Thyroid gland (tissue), 4 donors: ENCODE measurements at regions not wholly inside any gene's neighbourhood (a gene's known extent, or its start where the extent isn't known, plus 50 kb on each side); places are given as distances from the start of the nearest gene placed in this dataset.

ENCODE experiments used
- DNase-seq, 2 donors: peaks; one replicate each; pipeline ENCODE4 v3.0.0-alpha.2; 2019
- H3K27ac ChIP-seq, 3 donors: fragments of 200-600 bp; sonication (generic); 1 replicate in 2 of 3; 2 replicates in 1 of 3; pipeline ENCODE4 v1.5.1; 2016 to 2019; ENCODE audit warnings: mild to moderate bottlenecking in 1 of 3, moderate library complexity in 1 of 3
- H3K27me3 ChIP-seq: fragments of 200-600 bp; sonication (generic); one replicate; pipeline ENCODE4 v1.5.1; 2019
- H3K36me3 ChIP-seq, 2 donors: fragments of 200-600 bp; sonication (generic); one replicate each; pipeline ENCODE4 v1.5.1; 2016 to 2019
- H3K4me1 ChIP-seq, 2 donors: fragments of 200-600 bp; sonication (generic); one replicate each; pipeline ENCODE4 v1.5.1; 2017 to 2019
- H3K4me3 ChIP-seq, 3 donors: fragments of 200-600 bp; sonication (generic); replicated peaks in 1 of 3; 1 replicate in 2 of 3; 2 replicates in 1 of 3; pipeline ENCODE4 v1.5.1; 2016; ENCODE audit warnings: mild to moderate bottlenecking in 1 of 3
- H3K9me3 ChIP-seq: fragments of 200-600 bp; sonication (generic); one replicate; pipeline ENCODE4 v1.5.1; 2017
- POLR2A ChIP-seq, 2 donors: fragments of 450-650 bp; IDR thresholded peaks; one replicate each; pipeline ENCODE4 v1.6.1; 2017; ENCODE audit warnings: antibody characterized with exemption in 2 of 2, mild to moderate bottlenecking in 2 of 2, moderate library complexity in 1 of 2
- WGBS, 2 donors: methylation state at CpG; one replicate each; pipeline ENCODE4 v1.1.5; 2017; 5-methylcytosine and 5-hydroxymethylcytosine counted together
- intact Hi-C: fragments of 100-400 bp; cut with DNase I; formaldehyde crosslinking; loops from one replicate; pipeline ENCODE4 v1.15.1; 2023
- TF ChIP-seq, protein P1 (sequence below), 6 experiments: fragments of 200-600 bp in 3 of 6; fragments of 450-650 bp in 3 of 6; sonication (generic) in 3 of 6; IDR thresholded peaks; one replicate each; pipeline ENCODE4 v1.5.1; 2016 to 2019; ENCODE audit warnings: antibody characterized with exemption in 6 of 6, mild to moderate bottlenecking in 2 of 6, inconsistent platforms in 1 of 6, moderate library complexity in 1 of 6

DNA sequence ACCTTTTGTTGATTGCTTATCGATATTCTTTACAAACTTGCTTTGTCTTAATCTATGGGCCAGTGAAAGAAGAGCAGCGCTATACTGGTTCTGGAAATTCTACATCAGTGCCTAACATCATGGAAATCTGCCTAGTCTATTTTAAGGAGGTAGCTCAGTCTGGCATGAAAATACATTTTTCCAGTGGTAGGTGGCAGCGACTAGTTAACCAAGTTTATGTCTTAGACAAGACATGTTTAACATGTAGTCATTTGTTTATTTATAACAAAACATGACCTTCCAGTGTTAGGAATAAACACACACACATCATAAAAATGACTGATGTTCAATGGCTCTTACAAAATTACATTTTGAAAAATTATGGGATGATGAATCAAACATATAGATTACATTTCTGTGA lies 336.0 kb upstream of the SOX5 start:
- Histone ChIP-seq H3K27me3 (no peaks in the 10 kb centered on the region), H3K4me3 (no peak overlapping the region), H3K4me1 (no peaks in the 10 kb centered on the region), H3K27ac (no peak overlapping the region), H3K36me3 (no peaks in the 10 kb centered on the region), H3K9me3 (no peaks in the 10 kb centered on the region)
- intact Hi-C loops, result no loop called here
- no peak for DNase-seq
- WGBS, 2 donors, result 90 to 96% methylated on average over 3 of the region's 3 CpGs
- TF ChIP-seq, protein P1, sequence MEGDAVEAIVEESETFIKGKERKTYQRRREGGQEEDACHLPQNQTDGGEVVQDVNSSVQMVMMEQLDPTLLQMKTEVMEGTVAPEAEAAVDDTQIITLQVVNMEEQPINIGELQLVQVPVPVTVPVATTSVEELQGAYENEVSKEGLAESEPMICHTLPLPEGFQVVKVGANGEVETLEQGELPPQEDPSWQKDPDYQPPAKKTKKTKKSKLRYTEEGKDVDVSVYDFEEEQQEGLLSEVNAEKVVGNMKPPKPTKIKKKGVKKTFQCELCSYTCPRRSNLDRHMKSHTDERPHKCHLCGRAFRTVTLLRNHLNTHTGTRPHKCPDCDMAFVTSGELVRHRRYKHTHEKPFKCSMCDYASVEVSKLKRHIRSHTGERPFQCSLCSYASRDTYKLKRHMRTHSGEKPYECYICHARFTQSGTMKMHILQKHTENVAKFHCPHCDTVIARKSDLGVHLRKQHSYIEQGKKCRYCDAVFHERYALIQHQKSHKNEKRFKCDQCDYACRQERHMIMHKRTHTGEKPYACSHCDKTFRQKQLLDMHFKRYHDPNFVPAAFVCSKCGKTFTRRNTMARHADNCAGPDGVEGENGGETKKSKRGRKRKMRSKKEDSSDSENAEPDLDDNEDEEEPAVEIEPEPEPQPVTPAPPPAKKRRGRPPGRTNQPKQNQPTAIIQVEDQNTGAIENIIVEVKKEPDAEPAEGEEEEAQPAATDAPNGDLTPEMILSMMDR (IDR thresholded peaks at IDR 0.05), result no peak
- TF ChIP-seq POLR2A (IDR thresholded peaks at IDR 0.05), result no peak

DNA sequence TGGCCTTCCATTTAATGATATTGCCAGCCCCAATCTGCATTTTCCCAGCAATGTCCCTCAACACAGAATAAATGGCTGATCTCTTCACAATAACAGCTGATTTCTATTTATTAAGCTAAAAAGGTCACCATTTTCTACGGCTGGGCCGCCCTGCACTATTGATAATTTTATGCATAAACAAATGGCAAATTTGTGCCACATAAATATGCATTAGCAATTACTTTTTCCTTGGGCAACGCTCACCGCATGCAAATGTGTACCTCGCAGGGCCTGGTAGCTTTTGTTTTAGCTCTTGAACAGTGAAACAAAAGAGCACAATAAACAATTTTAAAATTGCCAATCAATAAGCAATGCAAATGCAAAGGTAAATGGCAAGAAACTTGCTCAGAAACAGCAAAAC lies 331.9 kb upstream of the SOX5 start:
- Histone ChIP-seq H3K27ac (no peak overlapping the region), H3K27me3 (no peaks in the 10 kb centered on the region), H3K4me1 (peaks cover 0 to 5% of the 10 kb centered on the region in 2 donors), H3K36me3 (no peaks in the 10 kb centered on the region), H3K4me3 (no peak overlapping the region), H3K9me3 (no peaks in the 10 kb centered on the region)
- no peak for DNase-seq
- TF ChIP-seq, protein P1 (IDR thresholded peaks at IDR 0.05), result no peak
- TF ChIP-seq POLR2A (IDR thresholded peaks at IDR 0.05), result no peak
- intact Hi-C loops, result no loop called here
- 95 to 97% methylated on average over 5 of the region's 5 CpGs for WGBS, 2 donors

DNA sequence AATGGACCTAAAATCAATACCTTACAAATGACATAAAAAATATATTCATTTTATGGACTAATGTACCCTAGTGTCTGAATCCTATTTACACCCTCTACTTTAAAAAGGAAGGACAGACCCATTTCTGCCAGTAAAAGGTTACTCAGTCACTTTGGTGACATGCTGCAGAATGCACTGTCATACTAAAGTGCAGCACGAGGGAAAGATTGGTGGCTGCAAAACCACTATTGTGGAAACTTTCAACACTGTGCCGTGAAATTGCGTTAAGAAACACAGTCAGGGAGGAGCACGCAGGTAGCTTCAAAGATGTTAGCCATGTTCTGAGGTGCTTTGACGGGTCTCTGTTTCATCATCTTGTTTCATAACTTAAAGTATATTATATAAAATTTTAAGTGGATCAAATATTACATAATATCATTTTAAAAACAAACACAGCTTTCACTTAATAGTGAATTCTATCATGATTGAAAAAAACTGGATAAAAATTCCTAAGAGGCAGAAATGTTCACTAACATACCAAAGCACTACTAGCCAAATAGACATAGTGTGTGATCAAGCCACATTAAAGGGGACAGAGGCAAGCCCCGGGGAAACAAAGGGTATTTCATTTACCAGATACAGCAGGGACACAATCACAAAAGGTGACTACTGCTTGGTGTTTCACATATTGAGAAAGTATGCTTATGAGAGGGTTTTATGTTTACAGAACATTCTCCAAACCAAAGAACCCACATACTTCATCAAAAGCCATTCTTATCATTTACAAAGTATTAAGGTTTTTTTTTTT lies 330.8 kb upstream of the SOX5 start:
- intact Hi-C loops, result no loop called here
- TF ChIP-seq, protein P1 (IDR thresholded peaks at IDR 0.05), result no peak
- no peak for TF ChIP-seq POLR2A (IDR thresholded peaks at IDR 0.05)
- DNase-seq, result no peak
- no peaks in the 10 kb centered on the region for H3K9me3 ChIP-seq
- peaks cover 0 to 5% of the 10 kb centered on the region in 2 donors for H3K4me1 ChIP-seq
- H3K27me3 ChIP-seq, result no peaks in the 10 kb centered on the region
- no peak overlapping the region for H3K4me3 ChIP-seq
- no peak overlapping the region for H3K27ac ChIP-seq
- WGBS, 2 donors, result 55 to 61% methylated on average over 6 of the region's 6 CpGs
- no peaks in the 10 kb centered on the region for H3K36me3 ChIP-seq

DNA sequence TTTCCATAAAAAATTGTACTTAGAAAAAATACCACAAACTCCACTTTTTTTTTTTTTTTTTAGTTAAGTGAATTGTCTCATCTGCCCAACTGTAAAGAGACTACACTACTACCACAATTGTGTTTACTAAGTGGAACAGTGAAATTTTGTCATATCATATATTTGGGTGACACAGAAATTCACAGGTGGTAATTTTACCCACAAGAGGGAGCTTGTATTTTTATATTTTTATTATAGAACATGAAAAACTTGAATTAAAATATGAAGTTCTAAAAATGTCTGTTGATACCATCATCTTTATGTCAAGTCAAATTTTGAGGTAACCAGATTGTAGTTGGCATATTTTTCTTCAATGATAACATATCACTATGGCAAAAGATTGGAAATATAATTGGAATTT lies 329.4 kb upstream of the SOX5 start:
- TF ChIP-seq, protein P1 (IDR thresholded peaks at IDR 0.05), result no peak
- TF ChIP-seq POLR2A (IDR thresholded peaks at IDR 0.05), result no peak
- intact Hi-C loops, result no loop called here
- no peak overlapping the region for H3K4me3 ChIP-seq
- H3K4me1 ChIP-seq, result peaks cover 0 to 5% of the 10 kb centered on the region in 2 donors
- H3K9me3 ChIP-seq, result no peaks in the 10 kb centered on the region
- DNase-seq, result no peak
- no peaks in the 10 kb centered on the region for H3K36me3 ChIP-seq
- H3K27me3 ChIP-seq, result no peaks in the 10 kb centered on the region
- H3K27ac ChIP-seq, result no peak overlapping the region

DNA sequence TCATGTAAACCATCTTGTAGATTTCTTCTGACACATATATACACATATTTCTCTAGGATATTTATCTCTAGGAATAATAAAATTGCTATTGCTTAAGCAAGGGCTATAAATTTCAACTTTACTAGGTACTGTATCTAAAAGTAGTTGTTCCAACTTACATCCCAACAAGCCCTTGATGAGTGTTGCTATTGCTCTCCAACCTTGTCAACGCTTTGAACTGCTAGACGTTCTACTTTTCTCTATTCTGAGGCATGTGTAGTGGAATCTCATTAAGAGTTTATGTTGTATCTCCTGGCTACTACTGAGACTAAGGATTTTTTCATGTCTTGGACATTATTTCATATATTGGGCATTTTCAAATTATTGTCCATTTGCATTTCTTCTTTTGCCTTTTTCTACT lies 321.5 kb upstream of the SOX5 start:
- Histone ChIP-seq H3K9me3 (no peaks in the 10 kb centered on the region), H3K27ac (no peak overlapping the region), H3K4me3 (no peak overlapping the region), H3K4me1 (no peaks in the 10 kb centered on the region), H3K36me3 (no peaks in the 10 kb centered on the region), H3K27me3 (no peaks in the 10 kb centered on the region)
- 55 to 67% methylated on average over 2 of the region's 2 CpGs for WGBS, 2 donors
- TF ChIP-seq, protein P1 (IDR thresholded peaks at IDR 0.05), result no peak
- no peak for TF ChIP-seq POLR2A (IDR thresholded peaks at IDR 0.05)
- intact Hi-C loops, result no loop called here
- DNase-seq, result no peak
